Endodermal cell (in vitro differentiated cells): ENCODE measurements at regions not wholly inside any gene's neighbourhood (a gene's known extent, or its start where the extent isn't known, plus 50 kb on each side); places are given as distances from the start of the nearest gene placed in this dataset.

ENCODE experiments used
- DNase-seq: peaks from one replicate; pipeline ENCODE4 v3.0.0-alpha.2; 2017
- H3K27ac ChIP-seq: 2 replicates; pipeline ENCODE4 v1.5.1; 2013; ENCODE audit warnings: mild to moderate bottlenecking, low read depth, low read length, moderate library complexity
- H3K27me3 ChIP-seq: 2 replicates; pipeline ENCODE4 v1.6.1; 2013; ENCODE audit warnings: mild to moderate bottlenecking, low read length, moderate library complexity; ENCODE audit not compliant: insufficient read depth, control insufficient read depth, poor library complexity, severe bottlenecking
- H3K36me3 ChIP-seq: 2 replicates; pipeline ENCODE4 v1.7.0; 2013; ENCODE audit warnings: mild to moderate bottlenecking, low read length, moderate library complexity; ENCODE audit not compliant: control insufficient read depth, insufficient read depth
- H3K4me1 ChIP-seq: one replicate; pipeline ENCODE4 v1.7.0; 2013; ENCODE audit warnings: low read length; ENCODE audit not compliant: control insufficient read depth, insufficient read depth
- H3K4me3 ChIP-seq: 2 replicates; pipeline ENCODE4 v1.5.1; 2013; ENCODE audit warnings: mild to moderate bottlenecking, low read length, moderate library complexity
- H3K9ac ChIP-seq: 2 replicates; pipeline ENCODE4 v1.6.1; 2013; ENCODE audit warnings: mild to moderate bottlenecking, low read length, moderate library complexity; ENCODE audit not compliant: poor library complexity, severe bottlenecking; ENCODE audit errors: extremely low read depth
- H3K9me3 ChIP-seq: 2 replicates; pipeline ENCODE4 v1.6.1; 2013; ENCODE audit warnings: mild to moderate bottlenecking, low read length, moderate library complexity; ENCODE audit not compliant: control insufficient read depth
- H3K27ac Mint-ChIP-seq: 2 replicates; pipeline ENCODE4 v1.8.0; 2020; ENCODE audit warnings: mixed read lengths
- H3K27me3 Mint-ChIP-seq: 2 replicates; pipeline ENCODE4 v1.8.0; 2021; ENCODE audit warnings: mild to moderate bottlenecking, mixed read lengths; ENCODE audit not compliant: insufficient read depth
- H3K36me3 Mint-ChIP-seq: 2 replicates; pipeline ENCODE4 v1.8.0; 2020; ENCODE audit warnings: low read depth, mixed read lengths
- H3K4me1 Mint-ChIP-seq: 2 replicates; pipeline ENCODE4 v1.8.0; 2020; ENCODE audit warnings: mixed read lengths
- H3K4me3 Mint-ChIP-seq: 2 replicates; pipeline ENCODE4 v1.8.0; 2020; ENCODE audit warnings: mild to moderate bottlenecking, moderate library complexity, mixed read lengths
- H3K9me3 Mint-ChIP-seq: 2 replicates; pipeline ENCODE4 v1.8.0; 2020; ENCODE audit warnings: mild to moderate bottlenecking, mixed read lengths
- WGBS, 2 experiments: methylation state at CpG; one replicate each; pipeline versions ENCODE4 v1.1.5 to v1.1.7; 2013; ENCODE audit warnings: missing lambda C conversion rate in 2 of 2, mixed read lengths in 1 of 2; ENCODE audit not compliant: insufficient coverage in 1 of 2, insufficient read length in 1 of 2; 5-methylcytosine and 5-hydroxymethylcytosine counted together
- TF ChIP-seq, protein P1 (sequence below): fragments of 200-600 bp; sonication (generic); conservative IDR thresholded peaks from 2 replicates; pipeline ENCODE4 v1.5.0; 2021; ENCODE audit warnings: antibody characterized with exemption, mild to moderate bottlenecking

DNA sequence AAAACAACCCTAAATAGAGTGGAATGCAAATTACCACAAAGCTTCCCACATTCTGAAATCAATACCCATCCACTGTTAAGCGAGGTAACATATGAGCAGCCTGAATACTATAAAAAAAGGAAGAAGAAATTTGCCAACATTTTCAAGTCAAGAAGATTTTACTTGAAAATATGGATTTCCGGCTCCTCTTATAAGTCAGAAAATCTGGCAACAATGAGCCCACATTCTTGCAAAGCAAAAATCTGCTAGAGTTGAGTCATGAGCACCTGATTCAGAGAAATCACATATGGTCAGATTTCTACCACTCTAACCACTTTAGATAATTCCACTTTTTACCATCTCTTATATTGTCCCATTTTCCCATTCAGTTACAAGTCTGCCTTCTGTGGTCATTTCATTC lies 395.7 kb downstream of the DTHD1 start:
- TF ChIP-seq, protein P1, sequence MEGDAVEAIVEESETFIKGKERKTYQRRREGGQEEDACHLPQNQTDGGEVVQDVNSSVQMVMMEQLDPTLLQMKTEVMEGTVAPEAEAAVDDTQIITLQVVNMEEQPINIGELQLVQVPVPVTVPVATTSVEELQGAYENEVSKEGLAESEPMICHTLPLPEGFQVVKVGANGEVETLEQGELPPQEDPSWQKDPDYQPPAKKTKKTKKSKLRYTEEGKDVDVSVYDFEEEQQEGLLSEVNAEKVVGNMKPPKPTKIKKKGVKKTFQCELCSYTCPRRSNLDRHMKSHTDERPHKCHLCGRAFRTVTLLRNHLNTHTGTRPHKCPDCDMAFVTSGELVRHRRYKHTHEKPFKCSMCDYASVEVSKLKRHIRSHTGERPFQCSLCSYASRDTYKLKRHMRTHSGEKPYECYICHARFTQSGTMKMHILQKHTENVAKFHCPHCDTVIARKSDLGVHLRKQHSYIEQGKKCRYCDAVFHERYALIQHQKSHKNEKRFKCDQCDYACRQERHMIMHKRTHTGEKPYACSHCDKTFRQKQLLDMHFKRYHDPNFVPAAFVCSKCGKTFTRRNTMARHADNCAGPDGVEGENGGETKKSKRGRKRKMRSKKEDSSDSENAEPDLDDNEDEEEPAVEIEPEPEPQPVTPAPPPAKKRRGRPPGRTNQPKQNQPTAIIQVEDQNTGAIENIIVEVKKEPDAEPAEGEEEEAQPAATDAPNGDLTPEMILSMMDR = no peak
- Mint-ChIP-seq H3K27me3 (no peaks in the 10 kb centered on the region), H3K9me3 (no peaks in the 10 kb centered on the region), H3K4me1 (no peaks in the 10 kb centered on the region), H3K4me3 (no peak overlapping the region), H3K27ac (no peak overlapping the region), H3K36me3 (no peaks in the 10 kb centered on the region)
- no peaks in the 10 kb centered on the region for H3K36me3 ChIP-seq
- WGBS, 2 experiments = 89 to 93% methylated on average over 1 to 2 of the region's 2 CpGs
- DNase-seq = no peak
- no peaks in the 10 kb centered on the region for H3K27me3 ChIP-seq
- no peaks in the 10 kb centered on the region for H3K4me1 ChIP-seq
- H3K9ac ChIP-seq = no peak overlapping the region
- H3K4me3 ChIP-seq = no peak overlapping the region
- H3K27ac ChIP-seq = no peak overlapping the region
- H3K9me3 ChIP-seq = no peaks in the 10 kb centered on the region

DNA sequence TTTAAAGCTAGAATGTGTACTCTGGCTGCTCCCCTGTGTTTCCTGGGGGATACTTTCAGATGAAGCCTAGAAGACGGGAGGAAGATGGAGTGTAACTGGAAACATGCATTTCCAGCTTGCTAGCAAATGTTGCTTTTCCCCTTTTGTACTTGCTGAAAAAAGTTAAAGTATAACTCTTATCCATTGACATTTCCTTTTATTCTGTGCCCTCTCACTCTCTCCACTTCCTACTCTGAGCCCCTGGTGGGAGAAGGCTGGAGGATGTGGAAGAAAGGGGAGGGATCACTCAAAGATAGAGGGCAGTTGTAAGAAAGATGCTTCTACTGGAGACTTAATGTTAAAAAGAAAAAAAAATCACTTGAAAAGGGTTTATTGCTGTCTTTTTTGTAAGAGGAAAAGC lies 396.5 kb downstream of the DTHD1 start:
- H3K4me3 ChIP-seq = no peak overlapping the region
- H3K9ac ChIP-seq = no peak overlapping the region
- DNase-seq = no peak
- no peaks in the 10 kb centered on the region for H3K27me3 ChIP-seq
- H3K27ac Mint-ChIP-seq = no peak overlapping the region
- TF ChIP-seq, protein P1 = no peak
- 94% methylated on average over 1 of the region's 1 CpG; no CpG with 5 or more reads in 1 of the 2 experiments for WGBS, 2 experiments
- no peaks in the 10 kb centered on the region for H3K36me3 ChIP-seq
- H3K27ac ChIP-seq = no peak overlapping the region
- no peaks in the 10 kb centered on the region for H3K27me3 Mint-ChIP-seq
- no peaks in the 10 kb centered on the region for H3K9me3 Mint-ChIP-seq
- no peaks in the 10 kb centered on the region for H3K36me3 Mint-ChIP-seq
- H3K4me3 Mint-ChIP-seq = no peak overlapping the region
- H3K4me1 ChIP-seq = no peaks in the 10 kb centered on the region
- no peaks in the 10 kb centered on the region for H3K4me1 Mint-ChIP-seq
- H3K9me3 ChIP-seq = no peaks in the 10 kb centered on the region

DNA sequence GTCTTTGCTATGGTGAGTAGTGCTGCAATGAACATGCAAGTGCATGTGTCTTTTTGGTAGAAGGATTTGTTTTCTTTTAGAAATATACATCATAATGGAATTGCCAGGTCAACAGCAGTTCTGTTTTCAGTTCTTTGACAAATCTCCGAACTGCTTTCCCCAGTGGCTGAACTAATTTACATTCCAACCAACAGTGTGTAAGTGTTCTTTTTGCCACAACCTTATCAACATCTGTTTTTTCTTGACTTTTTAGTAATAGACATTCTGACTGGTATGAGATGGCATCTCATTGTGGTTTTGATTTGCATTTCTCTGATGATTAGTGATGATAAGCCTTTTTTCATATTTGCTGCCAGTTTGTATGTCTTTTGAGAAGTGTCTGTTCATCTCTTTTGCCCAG lies 406.3 kb downstream of the DTHD1 start:
- H3K27ac ChIP-seq = no peak overlapping the region
- peaks cover 18% of the 10 kb centered on the region for H3K9me3 Mint-ChIP-seq
- no peaks in the 10 kb centered on the region for H3K4me1 Mint-ChIP-seq
- H3K27me3 ChIP-seq = no peaks in the 10 kb centered on the region
- no peak overlapping the region for H3K4me3 ChIP-seq
- H3K27me3 Mint-ChIP-seq = no peaks in the 10 kb centered on the region
- no peak overlapping the region for H3K4me3 Mint-ChIP-seq
- H3K4me1 ChIP-seq = no peaks in the 10 kb centered on the region
- peaks cover 10% of the 10 kb centered on the region for H3K9me3 ChIP-seq
- DNase-seq = no peak
- H3K36me3 Mint-ChIP-seq = peaks cover 3% of the 10 kb centered on the region
- WGBS, 2 experiments = 95% methylated on average over 1 of the region's 1 CpG; no CpG with 5 or more reads in 1 of the 2 experiments
- H3K9ac ChIP-seq = no peak overlapping the region
- no peaks in the 10 kb centered on the region for H3K36me3 ChIP-seq
- H3K27ac Mint-ChIP-seq = no peak overlapping the region
- TF ChIP-seq, protein P1 = no peak
